GM12878 (cell line): ENCODE measurements at regions not wholly inside any gene's neighbourhood (a gene's known extent, or its start where the extent isn't known, plus 50 kb on each side); places are given as distances from the start of the nearest gene placed in this dataset.

Experiments used
- FOXK2 ChIP-seq: fragments of 450-650 bp; IDR thresholded peaks from 2 replicates; pipeline ENCODE4 v1.6.1; 2017; ENCODE audit warnings: mild to moderate bottlenecking, moderate library complexity
- PAX5 ChIP-seq: IDR thresholded peaks from 2 replicates; pipeline ENCODE4 v1.6.1; 2011; ENCODE audit warnings: low read depth, low read length, borderline replicate concordance
- POLR2AphosphoS5 ChIP-seq: IDR thresholded peaks from 2 replicates; pipeline ENCODE4 v1.6.1; 2011; ENCODE audit warnings: mild to moderate bottlenecking, low read length, inconsistent platforms
- RELA ChIP-seq: fragments of 450-650 bp; IDR thresholded peaks from 2 replicates; pipeline ENCODE4 v1.8.0; 2014; ENCODE audit warnings: borderline replicate concordance; ENCODE audit not compliant: partially characterized antibody
- SIX5 ChIP-seq: IDR thresholded peaks from 2 replicates; pipeline ENCODE4 v1.6.1; 2011; ENCODE audit warnings: mild to moderate bottlenecking, low read depth, low read length, moderate library complexity; ENCODE audit not compliant: severe bottlenecking
- TF ChIP-seq, protein P1 (sequence below): IDR thresholded peaks from 2 replicates; pipeline ENCODE4 v1.6.1; 2012; ENCODE audit warnings: mild to moderate bottlenecking, low read depth, low read length
- TF ChIP-seq, protein P2 (sequence below): IDR thresholded peaks from 2 replicates; pipeline ENCODE4 v1.6.1; 2011; ENCODE audit warnings: low read depth, mild to moderate bottlenecking, low read length, moderate library complexity, borderline replicate concordance; ENCODE audit errors: extremely low read depth
- TF ChIP-seq, protein P3 (sequence below), 3 experiments: IDR thresholded peaks in 2 of 3; conservative IDR thresholded peaks in 1 of 3; 2 replicates each; pipeline ENCODE4 v1.5.1; 2011; ENCODE audit warnings: low read depth in 3 of 3, low read length in 3 of 3, mild to moderate bottlenecking in 3 of 3, control low read depth in 2 of 3, moderate library complexity in 2 of 3, inconsistent platforms in 1 of 3, mixed read lengths in 1 of 3; ENCODE audit not compliant: control insufficient read depth in 2 of 3, insufficient read depth in 1 of 3; ENCODE audit errors: extremely low read depth in 1 of 3
- TF ChIP-seq, protein P4 (sequence below): fragments of 450-650 bp; IDR thresholded peaks from 2 replicates; pipeline ENCODE4 v1.6.1; 2017; ENCODE audit warnings: antibody characterized with exemption, mild to moderate bottlenecking, moderate library complexity
- TF ChIP-seq, protein P5 (sequence below): fragments of 450-650 bp; IDR thresholded peaks from 2 replicates; pipeline ENCODE4 v1.6.1; 2017; ENCODE audit warnings: low read depth, mild to moderate bottlenecking, moderate library complexity

DNA sequence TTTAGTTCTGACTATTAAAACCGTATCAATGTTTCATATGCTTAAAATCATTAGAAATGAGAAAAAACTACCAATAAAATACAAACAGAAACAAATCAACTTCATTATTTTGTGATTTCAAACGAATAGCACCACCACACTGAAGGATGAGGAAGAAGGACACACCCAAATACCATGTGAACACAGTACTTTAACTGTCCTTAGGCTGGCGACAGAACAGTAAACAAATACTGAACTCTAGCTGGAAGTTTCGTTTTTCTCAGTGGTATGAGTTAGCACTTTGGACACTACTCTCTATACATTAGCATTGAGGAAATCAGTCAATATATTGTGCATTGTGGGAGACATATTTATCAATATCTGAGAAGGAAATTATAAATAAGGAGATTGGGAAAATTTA lies 202.4 kb upstream of the AGAP1 start:
- no peak for TF ChIP-seq POLR2AphosphoS5
- TF ChIP-seq, protein P1, sequence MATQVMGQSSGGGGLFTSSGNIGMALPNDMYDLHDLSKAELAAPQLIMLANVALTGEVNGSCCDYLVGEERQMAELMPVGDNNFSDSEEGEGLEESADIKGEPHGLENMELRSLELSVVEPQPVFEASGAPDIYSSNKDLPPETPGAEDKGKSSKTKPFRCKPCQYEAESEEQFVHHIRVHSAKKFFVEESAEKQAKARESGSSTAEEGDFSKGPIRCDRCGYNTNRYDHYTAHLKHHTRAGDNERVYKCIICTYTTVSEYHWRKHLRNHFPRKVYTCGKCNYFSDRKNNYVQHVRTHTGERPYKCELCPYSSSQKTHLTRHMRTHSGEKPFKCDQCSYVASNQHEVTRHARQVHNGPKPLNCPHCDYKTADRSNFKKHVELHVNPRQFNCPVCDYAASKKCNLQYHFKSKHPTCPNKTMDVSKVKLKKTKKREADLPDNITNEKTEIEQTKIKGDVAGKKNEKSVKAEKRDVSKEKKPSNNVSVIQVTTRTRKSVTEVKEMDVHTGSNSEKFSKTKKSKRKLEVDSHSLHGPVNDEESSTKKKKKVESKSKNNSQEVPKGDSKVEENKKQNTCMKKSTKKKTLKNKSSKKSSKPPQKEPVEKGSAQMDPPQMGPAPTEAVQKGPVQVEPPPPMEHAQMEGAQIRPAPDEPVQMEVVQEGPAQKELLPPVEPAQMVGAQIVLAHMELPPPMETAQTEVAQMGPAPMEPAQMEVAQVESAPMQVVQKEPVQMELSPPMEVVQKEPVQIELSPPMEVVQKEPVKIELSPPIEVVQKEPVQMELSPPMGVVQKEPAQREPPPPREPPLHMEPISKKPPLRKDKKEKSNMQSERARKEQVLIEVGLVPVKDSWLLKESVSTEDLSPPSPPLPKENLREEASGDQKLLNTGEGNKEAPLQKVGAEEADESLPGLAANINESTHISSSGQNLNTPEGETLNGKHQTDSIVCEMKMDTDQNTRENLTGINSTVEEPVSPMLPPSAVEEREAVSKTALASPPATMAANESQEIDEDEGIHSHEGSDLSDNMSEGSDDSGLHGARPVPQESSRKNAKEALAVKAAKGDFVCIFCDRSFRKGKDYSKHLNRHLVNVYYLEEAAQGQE, result no peak
- TF ChIP-seq, protein P2, sequence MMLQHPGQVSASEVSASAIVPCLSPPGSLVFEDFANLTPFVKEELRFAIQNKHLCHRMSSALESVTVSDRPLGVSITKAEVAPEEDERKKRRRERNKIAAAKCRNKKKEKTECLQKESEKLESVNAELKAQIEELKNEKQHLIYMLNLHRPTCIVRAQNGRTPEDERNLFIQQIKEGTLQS, result no peak
- TF ChIP-seq, protein P3, sequence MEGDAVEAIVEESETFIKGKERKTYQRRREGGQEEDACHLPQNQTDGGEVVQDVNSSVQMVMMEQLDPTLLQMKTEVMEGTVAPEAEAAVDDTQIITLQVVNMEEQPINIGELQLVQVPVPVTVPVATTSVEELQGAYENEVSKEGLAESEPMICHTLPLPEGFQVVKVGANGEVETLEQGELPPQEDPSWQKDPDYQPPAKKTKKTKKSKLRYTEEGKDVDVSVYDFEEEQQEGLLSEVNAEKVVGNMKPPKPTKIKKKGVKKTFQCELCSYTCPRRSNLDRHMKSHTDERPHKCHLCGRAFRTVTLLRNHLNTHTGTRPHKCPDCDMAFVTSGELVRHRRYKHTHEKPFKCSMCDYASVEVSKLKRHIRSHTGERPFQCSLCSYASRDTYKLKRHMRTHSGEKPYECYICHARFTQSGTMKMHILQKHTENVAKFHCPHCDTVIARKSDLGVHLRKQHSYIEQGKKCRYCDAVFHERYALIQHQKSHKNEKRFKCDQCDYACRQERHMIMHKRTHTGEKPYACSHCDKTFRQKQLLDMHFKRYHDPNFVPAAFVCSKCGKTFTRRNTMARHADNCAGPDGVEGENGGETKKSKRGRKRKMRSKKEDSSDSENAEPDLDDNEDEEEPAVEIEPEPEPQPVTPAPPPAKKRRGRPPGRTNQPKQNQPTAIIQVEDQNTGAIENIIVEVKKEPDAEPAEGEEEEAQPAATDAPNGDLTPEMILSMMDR (IDR thresholded peaks at IDR 0.05 in 2 of 3, conservative IDR thresholded peaks at IDR 0.05 in 1 of 3; ENCODE audit: control insufficient read depth in 2 of 3, extremely low read depth in 1 of 3, insufficient read depth in 1 of 3, low read depth in 3 of 3, low read length in 3 of 3), result no peak
- TF ChIP-seq, protein P4, sequence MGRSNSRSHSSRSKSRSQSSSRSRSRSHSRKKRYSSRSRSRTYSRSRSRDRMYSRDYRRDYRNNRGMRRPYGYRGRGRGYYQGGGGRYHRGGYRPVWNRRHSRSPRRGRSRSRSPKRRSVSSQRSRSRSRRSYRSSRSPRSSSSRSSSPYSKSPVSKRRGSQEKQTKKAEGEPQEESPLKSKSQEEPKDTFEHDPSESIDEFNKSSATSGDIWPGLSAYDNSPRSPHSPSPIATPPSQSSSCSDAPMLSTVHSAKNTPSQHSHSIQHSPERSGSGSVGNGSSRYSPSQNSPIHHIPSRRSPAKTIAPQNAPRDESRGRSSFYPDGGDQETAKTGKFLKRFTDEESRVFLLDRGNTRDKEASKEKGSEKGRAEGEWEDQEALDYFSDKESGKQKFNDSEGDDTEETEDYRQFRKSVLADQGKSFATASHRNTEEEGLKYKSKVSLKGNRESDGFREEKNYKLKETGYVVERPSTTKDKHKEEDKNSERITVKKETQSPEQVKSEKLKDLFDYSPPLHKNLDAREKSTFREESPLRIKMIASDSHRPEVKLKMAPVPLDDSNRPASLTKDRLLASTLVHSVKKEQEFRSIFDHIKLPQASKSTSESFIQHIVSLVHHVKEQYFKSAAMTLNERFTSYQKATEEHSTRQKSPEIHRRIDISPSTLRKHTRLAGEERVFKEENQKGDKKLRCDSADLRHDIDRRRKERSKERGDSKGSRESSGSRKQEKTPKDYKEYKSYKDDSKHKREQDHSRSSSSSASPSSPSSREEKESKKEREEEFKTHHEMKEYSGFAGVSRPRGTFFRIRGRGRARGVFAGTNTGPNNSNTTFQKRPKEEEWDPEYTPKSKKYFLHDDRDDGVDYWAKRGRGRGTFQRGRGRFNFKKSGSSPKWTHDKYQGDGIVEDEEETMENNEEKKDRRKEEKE, result no peak
- TF ChIP-seq RELA, result no peak
- TF ChIP-seq SIX5, result no peak
- TF ChIP-seq FOXK2, result no peak
- TF ChIP-seq PAX5, result no peak
- TF ChIP-seq, protein P5, sequence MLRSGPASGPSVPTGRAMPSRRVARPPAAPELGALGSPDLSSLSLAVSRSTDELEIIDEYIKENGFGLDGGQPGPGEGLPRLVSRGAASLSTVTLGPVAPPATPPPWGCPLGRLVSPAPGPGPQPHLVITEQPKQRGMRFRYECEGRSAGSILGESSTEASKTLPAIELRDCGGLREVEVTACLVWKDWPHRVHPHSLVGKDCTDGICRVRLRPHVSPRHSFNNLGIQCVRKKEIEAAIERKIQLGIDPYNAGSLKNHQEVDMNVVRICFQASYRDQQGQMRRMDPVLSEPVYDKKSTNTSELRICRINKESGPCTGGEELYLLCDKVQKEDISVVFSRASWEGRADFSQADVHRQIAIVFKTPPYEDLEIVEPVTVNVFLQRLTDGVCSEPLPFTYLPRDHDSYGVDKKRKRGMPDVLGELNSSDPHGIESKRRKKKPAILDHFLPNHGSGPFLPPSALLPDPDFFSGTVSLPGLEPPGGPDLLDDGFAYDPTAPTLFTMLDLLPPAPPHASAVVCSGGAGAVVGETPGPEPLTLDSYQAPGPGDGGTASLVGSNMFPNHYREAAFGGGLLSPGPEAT, result no peak
